NT2/D1 (cell line): ENCODE measurements at regions not wholly inside any gene's neighbourhood (a gene's known extent, or its start where the extent isn't known, plus 50 kb on each side); places are given as distances from the start of the nearest gene placed in this dataset.

Experiments
- YY1 ChIP-seq: IDR thresholded peaks from 2 replicates; pipeline ENCODE4 v1.6.1; 2011; ENCODE audit not compliant: insufficient read length, insufficient read depth
- ZNF274 ChIP-seq: IDR thresholded peaks from 2 replicates; pipeline ENCODE4 v1.6.1; 2011; ENCODE audit warnings: mild to moderate bottlenecking, low read depth, low read length

- TF ChIP-seq ZNF274 (no peak), YY1 (no peak)
Measured at GRCh38 chr2:122500316-122501105, 745.1 kb downstream of the TSN start.
